GM21381 (cell line): ENCODE measurements at regions not wholly inside any gene's neighbourhood (a gene's known extent, or its start where the extent isn't known, plus 50 kb on each side); places are given as distances from the start of the nearest gene placed in this dataset.

Experiments used
- ATAC-seq: cut with Tn5 transposase; IDR thresholded peaks from one replicate; pipeline ENCODE4 v1.9.1; 2021; ENCODE audit warnings: mild to moderate bottlenecking, moderate library complexity; ENCODE audit not compliant: unreplicated experiment

DNA sequence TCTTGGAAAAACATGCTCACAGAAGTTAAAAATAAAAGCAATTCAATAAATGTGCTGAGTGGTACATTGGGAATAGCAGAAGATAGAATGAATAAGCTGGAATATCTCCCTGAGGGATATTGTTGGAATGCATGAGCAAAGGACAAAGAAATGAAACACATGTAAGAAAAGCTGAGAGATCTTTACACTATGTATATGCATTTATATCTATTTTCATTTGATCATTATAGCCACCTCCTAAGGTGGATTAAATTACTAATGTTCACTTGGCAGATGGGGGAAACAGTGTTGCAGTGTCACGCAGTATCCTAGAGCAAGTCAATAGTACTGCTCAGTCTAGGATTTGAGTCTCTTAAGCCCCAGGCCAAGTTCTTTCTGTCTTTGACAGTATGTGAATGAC, 542.0 kb upstream of the MARCKS start:
- ATAC-seq: no peak

DNA sequence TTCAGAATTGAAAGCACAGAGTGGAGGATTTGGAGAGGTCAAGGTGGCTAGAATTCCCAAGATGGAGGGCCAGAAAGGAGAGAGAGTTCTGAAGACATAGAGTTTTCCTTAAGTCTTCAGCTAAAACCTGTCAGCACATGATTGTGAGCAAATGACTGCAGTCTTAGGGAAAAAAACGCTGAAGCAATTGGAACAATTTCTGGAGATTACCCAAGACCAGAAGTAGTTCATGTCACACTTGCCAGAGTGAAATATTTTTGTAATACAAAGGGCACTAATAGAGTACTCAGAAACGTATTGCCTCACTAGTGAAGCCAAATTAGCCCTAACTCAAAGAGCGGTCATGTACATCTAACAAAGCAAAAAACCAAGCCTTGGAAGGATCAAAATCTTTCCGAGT, 541.3 kb upstream of the MARCKS start:
- ATAC-seq: no peak

DNA sequence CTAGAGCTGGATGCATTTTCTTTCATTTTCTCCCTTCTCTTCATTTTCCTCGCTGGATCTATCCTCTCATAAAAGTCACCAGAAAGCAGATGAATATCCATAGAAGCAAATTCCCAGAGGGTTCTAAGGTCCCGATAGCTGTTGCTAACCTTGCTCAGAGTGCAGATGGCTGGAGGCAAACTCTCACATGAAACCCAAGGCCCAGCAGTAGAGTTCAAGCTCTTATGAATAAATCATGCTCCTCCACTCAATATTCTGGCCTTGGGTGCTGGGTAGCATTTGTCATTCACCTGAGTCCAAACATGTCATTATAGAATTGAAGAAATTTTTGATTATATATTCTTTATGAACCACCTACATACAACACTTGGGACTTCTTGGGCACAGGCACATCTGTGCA, 539.7 kb upstream of the MARCKS start:
- ATAC-seq: no peak

GRCh38 chr6:113317891-113318574, 539.1 kb upstream of the MARCKS start:
- no peak for ATAC-seq

- no peak for ATAC-seq
Observed at GRCh38 chr6:113318575-113318917, 538.6 kb upstream of the MARCKS start.

DNA sequence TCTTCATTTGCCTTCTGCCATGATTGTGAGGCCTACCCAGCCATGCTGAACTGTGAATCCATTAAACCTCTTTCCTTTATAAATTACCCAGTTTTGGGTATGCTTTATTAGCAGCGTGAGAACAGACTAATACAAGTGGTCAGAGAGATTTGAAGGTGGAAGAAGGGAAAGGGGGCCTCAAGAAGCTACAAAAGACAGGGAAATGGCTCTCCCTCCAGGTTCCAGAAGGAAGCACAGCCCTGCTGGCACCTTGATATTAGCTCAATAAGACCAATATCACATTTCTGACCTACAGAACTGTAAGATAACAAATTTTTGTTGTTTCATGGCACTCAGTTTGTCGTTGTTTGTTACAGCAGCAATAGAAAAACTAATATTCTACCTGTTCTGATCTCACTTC, 536.5 kb upstream of the MARCKS start:
- ATAC-seq: no peak

DNA sequence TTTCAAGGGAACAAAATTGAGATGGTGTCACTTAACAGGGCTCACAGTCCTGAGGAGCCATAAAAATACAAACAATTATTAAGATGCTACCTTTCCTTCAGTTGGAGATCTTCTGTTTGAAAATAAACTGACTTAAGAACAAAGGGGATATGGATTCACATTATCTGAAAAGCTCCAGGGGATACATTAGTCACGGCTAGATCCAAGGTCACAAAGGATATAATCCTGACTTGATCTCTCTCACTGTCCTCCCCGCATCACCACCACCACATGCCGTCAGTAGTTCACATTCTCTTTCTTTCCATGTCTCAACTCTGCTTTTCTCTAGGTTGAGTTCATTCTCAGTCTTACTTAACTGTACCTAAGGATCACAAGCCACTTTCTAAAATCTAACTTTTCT, 530.4 kb upstream of the MARCKS start:
- ATAC-seq: no peak

DNA sequence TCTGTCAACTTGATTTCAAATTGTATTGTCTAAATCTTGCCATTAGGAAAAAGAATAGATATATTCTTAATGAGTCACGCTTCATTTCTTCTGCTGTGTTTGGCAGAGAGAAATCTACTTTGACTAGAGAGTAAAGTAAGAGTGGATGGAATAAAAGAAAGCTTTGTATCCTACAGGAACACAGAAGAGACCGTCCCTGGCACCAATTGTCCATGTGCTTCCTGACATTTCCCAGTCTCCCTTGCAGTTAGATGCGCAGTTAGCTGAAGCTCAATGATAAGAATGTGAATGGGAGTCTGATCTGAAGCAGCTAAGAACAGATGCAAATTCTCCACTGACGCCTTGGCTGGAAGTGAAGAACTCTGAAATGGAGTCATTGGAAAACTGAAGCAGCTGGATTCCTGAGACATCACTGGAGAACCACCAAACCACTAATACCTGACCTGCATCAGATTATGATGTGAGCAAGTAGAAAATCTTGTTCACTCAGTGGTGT, 528.2 kb upstream of the MARCKS start:
- no peak for ATAC-seq

GRCh38 chr6:113329942-113330635, 527.1 kb upstream of the MARCKS start:
- ATAC-seq: no peak

DNA sequence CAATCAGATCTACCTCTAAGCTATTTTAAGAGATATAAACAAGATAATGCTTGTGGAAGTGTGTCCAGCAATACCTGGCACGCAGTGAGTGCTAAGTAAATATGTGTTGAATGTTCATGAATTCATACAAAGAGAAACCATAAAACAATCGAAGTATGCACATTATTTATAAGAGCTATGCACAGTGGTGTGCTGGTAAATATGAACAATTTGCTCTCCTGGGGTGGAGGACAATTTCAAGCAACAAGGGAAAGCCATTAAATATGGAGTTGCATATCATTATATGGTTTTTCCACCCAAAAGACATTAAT, 526.6 kb upstream of the MARCKS start:
- ATAC-seq: no peak

DNA sequence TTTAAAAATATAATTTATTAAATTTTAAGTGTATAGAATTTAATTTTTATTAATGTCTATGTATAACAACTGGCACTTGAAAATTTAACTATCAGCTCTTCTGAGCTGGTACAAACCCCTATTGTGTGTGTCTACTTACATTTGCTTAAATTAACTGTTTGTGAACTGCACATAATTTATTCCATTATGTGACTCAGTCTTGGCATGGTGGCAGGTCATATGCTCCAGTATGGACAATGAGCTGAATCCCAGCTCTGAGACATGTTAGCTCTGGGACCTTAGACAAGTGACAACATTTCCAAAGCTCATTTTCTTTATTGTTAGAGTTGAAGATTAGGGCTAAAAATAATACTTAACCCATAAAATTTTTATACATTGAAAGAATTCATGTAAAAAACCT, 526.1 kb upstream of the MARCKS start:
- no peak for ATAC-seq

- no peak for ATAC-seq
Observed at GRCh38 chr6:113338644-113339043, 518.5 kb upstream of the MARCKS start.

DNA sequence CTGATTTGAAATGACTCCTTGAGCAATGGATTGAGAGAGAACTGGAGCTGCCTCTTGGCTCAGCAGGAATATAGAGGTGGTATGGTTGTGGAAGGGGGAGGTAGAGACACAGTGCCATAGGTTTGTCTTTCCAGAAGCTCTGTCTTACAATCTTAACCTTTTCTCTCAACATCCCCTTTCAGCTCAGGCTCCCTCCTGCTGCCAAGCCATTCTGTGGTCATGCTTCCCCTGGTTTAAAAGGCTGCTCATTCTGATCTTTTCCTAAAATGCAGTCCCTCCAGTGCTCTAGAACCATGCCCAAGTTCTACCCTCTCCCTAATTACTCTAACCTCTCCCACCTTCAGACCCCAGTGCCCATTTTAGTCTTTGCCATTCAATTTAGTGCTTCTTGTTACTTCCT, 517.9 kb upstream of the MARCKS start:
- no peak for ATAC-seq

DNA sequence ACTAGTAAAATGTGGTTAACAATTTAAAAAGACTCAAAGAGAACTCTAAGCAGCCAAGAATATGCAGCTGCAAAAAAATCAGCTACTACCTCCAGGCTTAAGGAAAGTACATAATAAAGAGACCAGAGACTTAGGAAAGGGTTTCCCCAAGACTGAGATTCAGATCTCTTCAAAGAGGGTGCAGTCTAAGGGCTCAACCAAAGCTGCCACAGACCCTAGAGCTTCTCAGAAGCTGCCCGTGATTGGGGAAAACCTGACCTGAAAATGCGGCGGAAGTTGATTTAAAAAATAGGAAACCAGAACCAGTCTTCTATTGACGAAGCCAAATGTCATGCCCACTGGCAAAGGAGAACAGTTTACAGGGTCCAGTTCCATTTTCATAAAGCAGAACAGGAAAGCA, 516.8 kb upstream of the MARCKS start:
- ATAC-seq: no peak

DNA sequence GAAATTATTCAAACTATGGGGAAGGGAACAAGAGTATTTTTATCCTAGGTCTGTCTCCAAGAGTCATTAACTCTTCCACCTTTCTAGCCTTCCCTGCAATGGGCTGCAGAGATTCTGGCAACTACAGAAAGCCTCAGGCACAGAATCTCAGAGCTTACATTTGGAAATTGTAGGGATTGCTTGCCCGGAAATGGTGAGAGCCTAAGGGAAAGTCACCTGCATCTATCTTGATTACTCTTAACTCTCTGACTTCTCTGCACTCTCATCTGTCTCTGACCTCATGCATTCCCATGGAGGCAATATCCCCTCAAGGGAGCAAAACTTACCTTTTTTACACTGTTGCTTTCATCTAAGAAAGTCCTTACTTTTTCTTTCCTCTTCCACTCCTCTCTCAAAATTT, 513.2 kb upstream of the MARCKS start:
- ATAC-seq: no peak

DNA sequence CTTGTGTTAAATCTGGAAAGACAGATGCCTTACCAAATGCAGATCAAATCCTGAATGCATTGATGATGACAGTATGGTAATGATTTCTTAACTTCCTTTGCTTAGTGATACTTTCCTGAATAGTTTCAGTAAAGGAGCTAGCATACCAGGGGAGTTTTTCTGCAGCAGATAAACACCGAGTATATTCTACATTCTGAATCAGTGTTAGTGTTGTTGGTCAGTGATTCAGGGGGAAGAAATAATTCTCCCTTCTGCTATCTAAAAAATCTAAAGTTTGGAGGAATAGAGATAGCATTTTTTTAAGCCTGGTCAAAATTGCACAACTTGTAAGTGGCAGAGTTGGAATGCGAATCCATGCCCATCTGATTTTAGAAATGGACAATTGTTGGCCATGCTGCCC, 512.2 kb upstream of the MARCKS start:
- no peak for ATAC-seq

GRCh38 chr6:113347436-113347835, 509.7 kb upstream of the MARCKS start:
- no peak for ATAC-seq

DNA sequence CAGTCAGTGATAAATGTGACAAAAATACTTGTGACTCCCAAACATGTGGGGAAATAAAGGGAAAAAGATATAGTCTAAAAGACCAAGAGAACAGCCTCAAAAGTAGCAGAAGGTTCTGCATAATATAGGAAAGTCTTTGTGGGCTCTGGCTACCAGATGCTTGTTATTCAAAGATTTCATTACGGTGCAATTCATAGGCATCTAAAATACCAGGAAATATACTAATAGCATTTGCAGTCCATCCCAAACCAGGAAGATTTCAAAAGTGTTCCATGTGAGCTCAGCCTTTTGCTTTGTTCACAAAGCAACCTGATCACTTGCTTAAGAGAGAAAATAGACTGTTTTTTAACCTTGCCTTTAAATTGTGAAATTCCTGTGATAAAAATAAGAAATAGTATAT, 506.7 kb upstream of the MARCKS start:
- ATAC-seq: no peak

DNA sequence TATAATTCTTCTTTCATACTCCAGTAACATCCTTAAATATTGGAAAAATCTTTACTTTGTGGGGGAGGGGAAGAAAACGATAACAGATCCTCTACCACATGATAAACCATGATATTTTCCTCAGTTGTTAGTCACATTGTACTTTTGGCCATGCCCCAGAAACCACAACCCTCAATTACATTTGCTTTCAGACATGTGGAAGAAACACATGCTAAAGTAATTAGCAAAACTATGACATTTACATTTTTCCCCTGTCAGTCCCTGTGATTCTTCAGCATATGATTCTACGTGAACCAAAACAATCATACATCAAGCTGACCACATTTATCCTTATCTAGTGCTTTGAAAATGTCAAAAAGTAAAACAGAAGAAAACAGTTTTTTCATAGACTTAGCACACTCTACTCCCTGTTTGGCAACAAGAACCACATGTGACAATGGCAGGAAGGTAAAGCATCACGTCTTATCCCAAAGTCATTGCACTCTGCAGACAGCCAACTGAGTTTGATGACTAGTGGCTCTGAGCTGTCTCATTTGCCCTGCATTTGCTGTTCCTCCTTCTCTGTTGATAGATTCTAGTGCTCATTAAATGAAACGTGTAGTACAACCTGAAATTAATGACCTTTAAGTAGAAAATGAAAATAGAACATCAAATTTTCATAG, 505.8 kb upstream of the MARCKS start:
- no peak for ATAC-seq

- no peak for ATAC-seq
Observed at GRCh38 chr6:113352029-113352801, 504.9 kb upstream of the MARCKS start.

GRCh38 chr6:113352831-113353230, 504.3 kb upstream of the MARCKS start:
- ATAC-seq: no peak

- ATAC-seq: no peak
Observed at GRCh38 chr6:113353392-113353791, 503.8 kb upstream of the MARCKS start.
